Osteoblast (primary cell): ENCODE measurements at regions not wholly inside any gene's neighbourhood (a gene's known extent, or its start where the extent isn't known, plus 50 kb on each side); places are given as distances from the start of the nearest gene placed in this dataset.
"Not testable (repeated sequence)": the region's sequence is repeated elsewhere in the genome, so short reads cannot be mapped to it uniquely, and the experiment has no call there.

ENCODE experiments used
- DNase-seq: peaks from one replicate; pipeline ENCODE4 v3.0.0; 2011; ENCODE audit warnings: low spot score, mixed read lengths; ENCODE audit not compliant: insufficient read length; ENCODE audit errors: missing footprints
- H2AFZ ChIP-seq: 2 replicates; pipeline ENCODE4 v1.6.0; 2011; ENCODE audit warnings: mild to moderate bottlenecking, low read length
- H3K27ac ChIP-seq: 2 replicates; pipeline ENCODE4 v1.5.1; 2011; ENCODE audit warnings: mild to moderate bottlenecking, low read depth, low read length, moderate library complexity
- H3K27me3 ChIP-seq: 2 replicates; pipeline ENCODE4 v1.6.0; 2012; ENCODE audit warnings: mild to moderate bottlenecking, control low read depth, inconsistent platforms, low read length, moderate library complexity; ENCODE audit not compliant: insufficient read depth
- H3K36me3 ChIP-seq: 2 replicates; pipeline ENCODE4 v1.5.1; 2011; ENCODE audit warnings: mild to moderate bottlenecking, low read length, control low read depth, moderate library complexity; ENCODE audit not compliant: insufficient read depth
- H3K4me1 ChIP-seq: 2 replicates; pipeline ENCODE4 v1.5.1; 2011; ENCODE audit warnings: mild to moderate bottlenecking, low read length, control low read depth, moderate library complexity; ENCODE audit not compliant: insufficient read depth
- H3K4me2 ChIP-seq: 2 replicates; pipeline ENCODE4 v1.6.0; 2011; ENCODE audit warnings: mild to moderate bottlenecking, low read length; ENCODE audit not compliant: insufficient read depth
- H3K4me3 ChIP-seq: fragments of 200-600 bp; sonication (generic); 3 replicates; pipeline ENCODE4 v1.5.1; 2012; ENCODE audit warnings: mild to moderate bottlenecking, low read length, inconsistent platforms; ENCODE audit not compliant: insufficient read depth
- H3K79me2 ChIP-seq: 2 replicates; pipeline ENCODE4 v1.6.0; 2012; ENCODE audit warnings: mild to moderate bottlenecking, low read length, control low read depth, inconsistent platforms; ENCODE audit not compliant: insufficient read depth
- H3K9me3 ChIP-seq: 2 replicates; pipeline ENCODE4 v1.5.1; 2011; ENCODE audit warnings: low read depth, low read length, control low read depth
- H4K20me1 ChIP-seq: 2 replicates; pipeline ENCODE4 v1.6.0; 2012; ENCODE audit warnings: mild to moderate bottlenecking, low read length, control low read depth; ENCODE audit not compliant: insufficient read depth
- CTCF ChIP-seq: IDR thresholded peaks from 2 replicates; pipeline ENCODE4 v1.5.1; 2011; ENCODE audit warnings: mild to moderate bottlenecking, low read depth, low read length, moderate library complexity; ENCODE audit errors: extremely low read depth

- Histone ChIP-seq H3K27ac (no peak overlapping the region), H3K27me3 (no peaks in the 10 kb centered on the region), H3K9me3 (no peaks in the 10 kb centered on the region), H2AFZ (no peak overlapping the region), H3K4me2 (no peak overlapping the region), H3K4me1 (no peaks in the 10 kb centered on the region), H3K4me3 (no peak overlapping the region), H4K20me1 (no peaks in the 10 kb centered on the region), H3K36me3 (no peaks in the 10 kb centered on the region), H3K79me2 (no peaks in the 10 kb centered on the region)
- no peak for TF ChIP-seq CTCF
- DNase-seq: no peak
These were observed 391.3 kb downstream of the CCSER2 start for GRCh38 chr10:84719687-84720086.

GRCh38 chr10:84727398-84727797 lies 399.0 kb downstream of the CCSER2 start:
- H3K79me2 ChIP-seq: no peaks in the 10 kb centered on the region
- no peaks in the 10 kb centered on the region for H3K36me3 ChIP-seq
- no peak overlapping the region for H3K27ac ChIP-seq
- no peak overlapping the region for H2AFZ ChIP-seq
- no peaks in the 10 kb centered on the region for H3K27me3 ChIP-seq
- TF ChIP-seq CTCF: no peak
- H3K4me3 ChIP-seq: no peak overlapping the region
- no peaks in the 10 kb centered on the region for H3K4me1 ChIP-seq
- H3K4me2 ChIP-seq: no peak overlapping the region
- H3K9me3 ChIP-seq: no peaks in the 10 kb centered on the region
- H4K20me1 ChIP-seq: no peaks in the 10 kb centered on the region
- DNase-seq: no peak

- not testable (repeated sequence) for H3K36me3 ChIP-seq, H3K27ac ChIP-seq, H4K20me1 ChIP-seq, H3K79me2 ChIP-seq, DNase-seq, H2AFZ ChIP-seq, H3K9me3 ChIP-seq, H3K27me3 ChIP-seq, H3K4me2 ChIP-seq, H3K4me1 ChIP-seq, H3K4me3 ChIP-seq
These were observed 410.7 kb downstream of the CCSER2 start for GRCh38 chr10:84739126-84739525.

- DNase-seq: no peak
- Histone ChIP-seq H3K4me2 (no peak overlapping the region), H3K4me1 (no peaks in the 10 kb centered on the region), H3K36me3 (no peaks in the 10 kb centered on the region), H3K79me2 (no peaks in the 10 kb centered on the region), H3K27ac (no peak overlapping the region), H2AFZ (no peak overlapping the region), H4K20me1 (no peaks in the 10 kb centered on the region), H3K9me3 (no peaks in the 10 kb centered on the region), H3K4me3 (no peak overlapping the region), H3K27me3 (no peaks in the 10 kb centered on the region)
- no peak for TF ChIP-seq CTCF
These were observed 411.3 kb downstream of the CCSER2 start for GRCh38 chr10:84739641-84740040.

- no peaks in the 10 kb centered on the region for H3K36me3 ChIP-seq
- H3K4me1 ChIP-seq: no peaks in the 10 kb centered on the region
- no peak overlapping the region for H2AFZ ChIP-seq
- no peaks in the 10 kb centered on the region for H3K79me2 ChIP-seq
- H3K9me3 ChIP-seq: no peaks in the 10 kb centered on the region
- no peaks in the 10 kb centered on the region for H3K27me3 ChIP-seq
- H3K27ac ChIP-seq: no peak overlapping the region
- H4K20me1 ChIP-seq: no peaks in the 10 kb centered on the region
- TF ChIP-seq CTCF: peak; percentile 27
- H3K4me3 ChIP-seq: no peak overlapping the region
- DNase-seq: no peak
- H3K4me2 ChIP-seq: no peak overlapping the region
These were observed 415.1 kb downstream of the CCSER2 start for GRCh38 chr10:84743483-84743882.
